Ascending aorta (tissue), 2 donors: ENCODE measurements at regions not wholly inside any gene's neighbourhood (a gene's known extent, or its start where the extent isn't known, plus 50 kb on each side); places are given as distances from the start of the nearest gene placed in this dataset.

Source experiments
- DNase-seq, 2 donors: peaks; one replicate each; pipeline ENCODE4 v3.0.0-alpha.2; 2019; ENCODE audit warnings: low spot score in 2 of 2
- H3K27ac ChIP-seq, 2 donors: fragments of 200-600 bp; sonication (generic); one replicate each; pipeline ENCODE4 v1.5.1; 2016 to 2017; ENCODE audit warnings: mild to moderate bottlenecking in 1 of 2
- H3K27me3 ChIP-seq: fragments of 200-600 bp; sonication (generic); one replicate; pipeline ENCODE4 v1.5.1; 2017
- H3K36me3 ChIP-seq, 2 donors: fragments of 200-600 bp; sonication (generic); one replicate each; pipeline ENCODE4 v1.5.1; 2016
- H3K4me1 ChIP-seq, 2 donors: fragments of 200-600 bp; sonication (generic); one replicate each; pipeline ENCODE4 v1.5.1; 2016 to 2017; ENCODE audit warnings: mild to moderate bottlenecking in 1 of 2
- H3K4me3 ChIP-seq, 2 donors: fragments of 200-600 bp; sonication (generic); one replicate each; pipeline ENCODE4 v1.5.1; 2016 to 2017; ENCODE audit warnings: mild to moderate bottlenecking in 1 of 2
- H3K9me3 ChIP-seq, 2 donors: fragments of 200-600 bp; sonication (generic); one replicate each; pipeline ENCODE4 v1.5.1; 2016
- CTCF ChIP-seq, 3 experiments: fragments of 200-600 bp in 2 of 3; fragments of 450-650 bp in 1 of 3; sonication (generic) in 2 of 3; IDR thresholded peaks; one replicate each; pipeline ENCODE4 v1.5.1; 2016 to 2019; ENCODE audit warnings: antibody characterized with exemption in 3 of 3, mild to moderate bottlenecking in 1 of 3, moderate library complexity in 1 of 3
- intact Hi-C: fragments of 100-400 bp; cut with DNase I; formaldehyde crosslinking; loops from one replicate; pipeline ENCODE4 v1.15.1; 2023

- intact Hi-C loops = no loop called here
- Histone ChIP-seq H3K36me3 (no peaks in the 10 kb centered on the region), H3K4me3 (no peak overlapping the region), H3K4me1 (no peaks in the 10 kb centered on the region), H3K9me3 (peaks cover 0 to 3% of the 10 kb centered on the region in 2 donors), H3K27ac (no peak overlapping the region), H3K27me3 (no peaks in the 10 kb centered on the region)
- TF ChIP-seq CTCF (IDR thresholded peaks at IDR 0.05) = no peak
- DNase-seq = no peak
Measured at GRCh38 chr4:185890196-185890595, 78.2 kb upstream of the SORBS2 start.

DNA sequence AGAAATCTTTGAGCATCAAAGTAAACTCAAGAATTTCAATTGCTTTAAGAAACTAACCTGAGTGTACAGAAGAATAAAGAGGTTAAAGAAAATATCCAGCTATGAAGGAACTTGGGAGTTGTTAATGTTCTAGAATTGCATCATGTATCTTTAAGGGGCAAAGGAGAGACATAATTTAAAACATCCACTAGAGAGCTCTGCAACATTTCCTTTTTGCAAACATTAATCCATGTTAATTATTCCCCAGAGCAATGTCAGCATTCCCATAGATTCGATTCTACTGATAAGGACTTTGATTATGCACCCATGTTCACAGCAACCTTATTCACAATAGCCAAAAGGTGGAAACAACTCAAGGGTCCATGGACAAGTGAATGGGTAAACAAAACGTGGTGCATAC, 80.2 kb upstream of the SORBS2 start:
- Histone ChIP-seq H3K27me3 (no peaks in the 10 kb centered on the region), H3K36me3 (no peaks in the 10 kb centered on the region), H3K9me3 (peaks cover 0 to 3% of the 10 kb centered on the region in 2 donors), H3K4me1 (no peaks in the 10 kb centered on the region), H3K27ac (no peak overlapping the region), H3K4me3 (no peak overlapping the region)
- no peak for DNase-seq
- no peak for TF ChIP-seq CTCF (IDR thresholded peaks at IDR 0.05)
- intact Hi-C loops = no loop called here

DNA sequence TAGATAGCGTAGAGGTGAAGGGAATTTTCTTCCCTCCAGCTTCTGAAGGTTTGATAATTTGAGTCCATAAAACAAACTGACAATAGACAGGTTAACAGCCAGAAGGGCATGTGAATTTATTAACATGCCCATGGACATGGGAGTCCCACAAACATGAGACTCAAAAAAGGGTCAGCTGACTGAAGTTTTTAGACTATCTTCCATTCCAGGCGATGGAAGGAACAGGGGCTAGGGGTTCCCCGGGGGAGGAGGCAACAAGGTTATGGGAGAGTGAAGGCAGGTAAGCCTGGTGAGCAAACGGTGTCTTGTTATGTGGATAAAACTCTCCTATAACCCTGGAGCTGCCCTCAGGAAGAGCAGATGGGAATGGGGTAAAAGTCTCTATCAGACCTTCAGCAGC, 81.5 kb upstream of the SORBS2 start:
- DNase-seq = no peak
- no peaks in the 10 kb centered on the region for H3K27me3 ChIP-seq
- no peak overlapping the region for H3K4me3 ChIP-seq
- no peak for TF ChIP-seq CTCF (IDR thresholded peaks at IDR 0.05)
- no peak overlapping the region for H3K27ac ChIP-seq
- intact Hi-C loops = no loop called here
- H3K36me3 ChIP-seq = no peaks in the 10 kb centered on the region
- H3K4me1 ChIP-seq = no peaks in the 10 kb centered on the region
- H3K9me3 ChIP-seq = no peaks in the 10 kb centered on the region

GRCh38 chr4:185894481-185894880, 82.5 kb upstream of the SORBS2 start:
- Histone ChIP-seq H3K36me3 (no peaks in the 10 kb centered on the region), H3K9me3 (no peaks in the 10 kb centered on the region), H3K4me3 (no peak overlapping the region), H3K27ac (no peak overlapping the region), H3K4me1 (no peaks in the 10 kb centered on the region), H3K27me3 (no peaks in the 10 kb centered on the region)
- intact Hi-C loops = no loop called here
- TF ChIP-seq CTCF (IDR thresholded peaks at IDR 0.05) = no peak
- no peak for DNase-seq

- no peaks in the 10 kb centered on the region for H3K4me1 ChIP-seq
- intact Hi-C loops = no loop called here
- H3K27me3 ChIP-seq = no peaks in the 10 kb centered on the region
- H3K9me3 ChIP-seq = no peaks in the 10 kb centered on the region
- no peak for TF ChIP-seq CTCF (IDR thresholded peaks at IDR 0.05)
- no peak overlapping the region for H3K4me3 ChIP-seq
- no peaks in the 10 kb centered on the region for H3K36me3 ChIP-seq
- no peak overlapping the region for H3K27ac ChIP-seq
- DNase-seq = no peak
Measured at GRCh38 chr4:185895351-185895750, 83.4 kb upstream of the SORBS2 start.

GRCh38 chr4:185895866-185896265, 83.9 kb upstream of the SORBS2 start:
- no peak for TF ChIP-seq CTCF (IDR thresholded peaks at IDR 0.05)
- no peaks in the 10 kb centered on the region for H3K27me3 ChIP-seq
- no peak for DNase-seq
- no peaks in the 10 kb centered on the region for H3K4me1 ChIP-seq
- intact Hi-C loops = no loop called here
- no peaks in the 10 kb centered on the region for H3K36me3 ChIP-seq
- no peak overlapping the region for H3K27ac ChIP-seq
- no peak overlapping the region for H3K4me3 ChIP-seq
- no peaks in the 10 kb centered on the region for H3K9me3 ChIP-seq
